IMR-90 (cell line): ENCODE measurements at regions not wholly inside any gene's neighbourhood (a gene's known extent, or its start where the extent isn't known, plus 50 kb on each side); places are given as distances from the start of the nearest gene placed in this dataset.

Experiments
- BHLHE40 ChIP-seq: fragments of 150-350 bp; IDR thresholded peaks from 2 replicates; pipeline ENCODE4 v1.6.1; 2016; ENCODE audit warnings: mild to moderate bottlenecking, low read depth, low read length
- CEBPB ChIP-seq: IDR thresholded peaks from 2 replicates; pipeline ENCODE4 v1.6.1; 2012; ENCODE audit warnings: low read depth, low read length, improper control_type of control experiment
- MAFK ChIP-seq: IDR thresholded peaks from 2 replicates; pipeline ENCODE4 v1.6.1; 2012; ENCODE audit warnings: low read depth, low read length, improper control_type of control experiment
- NFE2L2 ChIP-seq: fragments of 150-350 bp; IDR thresholded peaks from 2 replicates; pipeline ENCODE4 v1.6.1; 2016; ENCODE audit warnings: low read depth, mild to moderate bottlenecking, low read length
- POLR2A ChIP-seq: IDR thresholded peaks from 2 replicates; pipeline ENCODE4 v1.6.1; 2012; ENCODE audit warnings: mild to moderate bottlenecking, low read depth, low read length
- RCOR1 ChIP-seq: IDR thresholded peaks from 2 replicates; pipeline ENCODE4 v1.6.1; 2012; ENCODE audit warnings: mild to moderate bottlenecking, low read length, improper control_type of control experiment; ENCODE audit not compliant: insufficient replicate concordance
- RFX5 ChIP-seq: IDR thresholded peaks from 2 replicates; pipeline ENCODE4 v1.8.0; 2012; ENCODE audit warnings: low read depth, mild to moderate bottlenecking, low read length, moderate library complexity
- TF ChIP-seq, protein P1 (sequence below): fragments of 150-350 bp; IDR thresholded peaks from 2 replicates; pipeline ENCODE4 v1.6.1; 2016; ENCODE audit warnings: low read depth, mild to moderate bottlenecking, low read length, moderate library complexity, borderline replicate concordance
- TF ChIP-seq, protein P2 (sequence below): conservative IDR thresholded peaks from 2 replicates; pipeline ENCODE4 v1.5.1; 2012; ENCODE audit warnings: mild to moderate bottlenecking, low read depth, low read length, improper control_type of control experiment
- TF ChIP-seq, protein P3 (sequence below): fragments of 150-350 bp; IDR thresholded peaks from 2 replicates; pipeline ENCODE4 v1.6.1; 2017; ENCODE audit warnings: mild to moderate bottlenecking, antibody characterized with exemption, low read length, low read depth

DNA sequence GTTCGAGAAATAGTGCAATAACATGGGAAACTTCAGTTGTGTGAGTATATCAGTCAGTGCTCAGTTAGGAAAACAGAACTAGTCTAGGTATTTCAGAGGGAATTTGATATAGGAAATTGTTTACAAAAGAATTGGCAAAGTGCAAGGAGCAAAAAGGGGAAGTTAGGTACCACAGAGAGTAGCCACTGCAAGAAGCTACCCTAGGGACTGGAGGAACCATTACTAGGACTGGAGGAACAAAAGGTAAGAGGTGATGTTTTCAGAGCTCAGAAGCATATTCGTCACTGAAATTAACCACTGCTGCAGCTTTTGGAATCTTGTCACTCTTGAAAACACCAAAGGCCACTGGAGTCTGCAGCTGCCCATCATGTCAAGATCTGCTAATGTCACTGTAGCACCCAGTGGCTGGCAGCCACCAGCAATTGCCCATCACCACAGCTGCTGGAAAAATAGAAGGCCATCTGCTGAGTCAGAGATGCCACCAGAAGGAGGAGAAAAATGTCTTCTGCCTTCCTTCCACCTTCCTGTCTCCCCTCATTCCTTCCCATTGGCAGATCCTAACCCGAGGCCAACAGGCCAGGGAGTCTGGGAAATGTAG, 160.6 kb upstream of the RPS6KA3 start:
- TF ChIP-seq POLR2A (no peak), CEBPB (no peak), RCOR1 (no peak), NFE2L2 (no peak), RFX5 (no peak), BHLHE40 (no peak), MAFK (no peak)
- TF ChIP-seq, protein P1, sequence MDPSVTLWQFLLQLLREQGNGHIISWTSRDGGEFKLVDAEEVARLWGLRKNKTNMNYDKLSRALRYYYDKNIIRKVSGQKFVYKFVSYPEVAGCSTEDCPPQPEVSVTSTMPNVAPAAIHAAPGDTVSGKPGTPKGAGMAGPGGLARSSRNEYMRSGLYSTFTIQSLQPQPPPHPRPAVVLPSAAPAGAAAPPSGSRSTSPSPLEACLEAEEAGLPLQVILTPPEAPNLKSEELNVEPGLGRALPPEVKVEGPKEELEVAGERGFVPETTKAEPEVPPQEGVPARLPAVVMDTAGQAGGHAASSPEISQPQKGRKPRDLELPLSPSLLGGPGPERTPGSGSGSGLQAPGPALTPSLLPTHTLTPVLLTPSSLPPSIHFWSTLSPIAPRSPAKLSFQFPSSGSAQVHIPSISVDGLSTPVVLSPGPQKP: no peak
- TF ChIP-seq, protein P2, sequence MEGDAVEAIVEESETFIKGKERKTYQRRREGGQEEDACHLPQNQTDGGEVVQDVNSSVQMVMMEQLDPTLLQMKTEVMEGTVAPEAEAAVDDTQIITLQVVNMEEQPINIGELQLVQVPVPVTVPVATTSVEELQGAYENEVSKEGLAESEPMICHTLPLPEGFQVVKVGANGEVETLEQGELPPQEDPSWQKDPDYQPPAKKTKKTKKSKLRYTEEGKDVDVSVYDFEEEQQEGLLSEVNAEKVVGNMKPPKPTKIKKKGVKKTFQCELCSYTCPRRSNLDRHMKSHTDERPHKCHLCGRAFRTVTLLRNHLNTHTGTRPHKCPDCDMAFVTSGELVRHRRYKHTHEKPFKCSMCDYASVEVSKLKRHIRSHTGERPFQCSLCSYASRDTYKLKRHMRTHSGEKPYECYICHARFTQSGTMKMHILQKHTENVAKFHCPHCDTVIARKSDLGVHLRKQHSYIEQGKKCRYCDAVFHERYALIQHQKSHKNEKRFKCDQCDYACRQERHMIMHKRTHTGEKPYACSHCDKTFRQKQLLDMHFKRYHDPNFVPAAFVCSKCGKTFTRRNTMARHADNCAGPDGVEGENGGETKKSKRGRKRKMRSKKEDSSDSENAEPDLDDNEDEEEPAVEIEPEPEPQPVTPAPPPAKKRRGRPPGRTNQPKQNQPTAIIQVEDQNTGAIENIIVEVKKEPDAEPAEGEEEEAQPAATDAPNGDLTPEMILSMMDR: no peak
- TF ChIP-seq, protein P3, sequence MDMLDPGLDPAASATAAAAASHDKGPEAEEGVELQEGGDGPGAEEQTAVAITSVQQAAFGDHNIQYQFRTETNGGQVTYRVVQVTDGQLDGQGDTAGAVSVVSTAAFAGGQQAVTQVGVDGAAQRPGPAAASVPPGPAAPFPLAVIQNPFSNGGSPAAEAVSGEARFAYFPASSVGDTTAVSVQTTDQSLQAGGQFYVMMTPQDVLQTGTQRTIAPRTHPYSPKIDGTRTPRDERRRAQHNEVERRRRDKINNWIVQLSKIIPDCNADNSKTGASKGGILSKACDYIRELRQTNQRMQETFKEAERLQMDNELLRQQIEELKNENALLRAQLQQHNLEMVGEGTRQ: no peak
